Fibroblast of lung (primary cell): ENCODE measurements at regions not wholly inside any gene's neighbourhood (a gene's known extent, or its start where the extent isn't known, plus 50 kb on each side); places are given as distances from the start of the nearest gene placed in this dataset.

ENCODE experiments used
- CTCF ChIP-seq, 2 donors: IDR thresholded peaks in 1 of 2; conservative IDR thresholded peaks in 1 of 2; 1 replicate in 1 of 2; 2 replicates in 1 of 2; pipeline ENCODE4 v1.5.1; 2011 to 2012; ENCODE audit warnings: low read length in 2 of 2, control low read depth in 1 of 2, inconsistent platforms in 1 of 2, low read depth in 1 of 2, mild to moderate bottlenecking in 1 of 2
- EZH2 ChIP-seq: IDR thresholded peaks from 2 replicates; pipeline ENCODE4 v1.5.1; 2012; ENCODE audit warnings: low read length, control low read depth, mild to moderate bottlenecking; ENCODE audit errors: missing control alignments

- no peak for TF ChIP-seq EZH2
- TF ChIP-seq CTCF (conservative IDR thresholded peaks at IDR 0.05 in 1 of 2, IDR thresholded peaks at IDR 0.05 in 1 of 2; ENCODE audit: low read depth in 1 of 2, low read length in 2 of 2): no peak
Measured at GRCh38 chr3:82222401-82222800, 461.0 kb upstream of the GBE1 start.
